ENCODE measurements at regions not wholly inside any gene's neighbourhood (a gene's known extent, or its start where the extent isn't known, plus 50 kb on each side); places are given as distances from the start of the nearest gene placed in this dataset.

DNA sequence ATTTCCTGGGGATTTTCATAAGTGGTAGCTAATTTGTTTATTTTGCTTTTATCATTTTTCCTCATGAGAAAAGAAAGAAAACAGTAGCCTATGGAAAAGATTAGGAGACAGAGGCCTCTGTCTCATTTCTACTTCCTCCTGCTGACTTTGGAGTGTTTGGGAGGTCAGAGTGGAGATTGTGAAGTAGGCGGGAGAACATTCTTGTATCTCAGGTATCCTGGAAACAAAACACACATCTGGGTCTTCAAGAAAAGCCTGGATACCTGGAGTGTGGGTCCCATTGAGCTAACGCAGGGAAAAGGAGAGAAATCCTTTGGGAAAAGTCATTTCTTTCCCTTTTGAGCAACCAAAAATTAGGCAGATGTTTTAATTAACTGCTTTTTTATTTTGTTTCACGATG is 161.5 kb upstream of the DMAC1 start:
- TF ChIP-seq CTCF (conservative IDR thresholded peaks at IDR 0.05 in 1 of 2, IDR thresholded peaks at IDR 0.05 in 1 of 2; ENCODE audit: low read depth in 1 of 2, low read length in 2 of 2) (no peak), EZH2 (IDR thresholded peaks at IDR 0.05; ENCODE audit: low read length, missing control alignments) (no peak)

DNA sequence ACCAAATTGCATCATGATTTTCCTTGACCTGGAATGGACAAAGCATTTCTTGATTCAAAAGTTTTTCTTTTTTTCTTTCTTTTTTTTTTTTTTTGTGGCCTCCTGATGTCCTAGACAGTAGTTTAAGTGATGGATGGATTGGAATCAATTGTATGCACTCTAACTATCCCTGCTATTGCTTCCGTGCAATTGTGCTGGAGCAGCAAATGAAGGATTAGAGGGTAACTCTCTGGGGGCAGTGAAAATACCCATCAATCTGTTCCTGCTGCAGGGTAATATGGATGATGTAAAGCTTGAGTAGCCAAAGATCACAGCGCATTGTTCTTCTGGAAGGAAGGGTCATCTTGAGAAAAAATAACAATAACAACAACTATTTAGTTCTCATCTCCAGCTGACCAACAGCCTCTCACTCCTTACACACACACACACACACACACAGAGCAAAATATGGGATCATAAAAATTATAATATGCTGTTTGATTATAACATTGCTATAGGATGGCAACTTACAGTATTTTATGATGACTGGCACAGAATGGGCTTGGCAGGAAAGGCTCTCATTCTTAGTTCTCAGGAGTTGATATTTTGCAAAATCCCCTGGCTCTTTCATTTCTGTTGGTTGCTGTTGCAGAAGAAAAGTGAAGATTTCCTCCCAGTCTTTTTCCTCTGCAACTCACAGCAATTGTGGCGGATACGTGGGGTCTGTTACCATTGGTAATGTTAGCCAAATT is 160.9 kb upstream of the DMAC1 start:
- TF ChIP-seq CTCF (conservative IDR thresholded peaks at IDR 0.05 in 1 of 2, IDR thresholded peaks at IDR 0.05 in 1 of 2; ENCODE audit: low read depth in 1 of 2, low read length in 2 of 2), result no peak
- TF ChIP-seq EZH2 (IDR thresholded peaks at IDR 0.05; ENCODE audit: low read length, missing control alignments), result no peak
- no peak overlapping the region for H3K4me2 ChIP-seq (ENCODE audit: extremely low read depth, insufficient read depth, low read length)
- no peaks in the 10 kb centered on the region for H3K4me1 ChIP-seq (ENCODE audit: control insufficient read depth, extremely low read depth, insufficient read depth, low read length)
- H3K27ac ChIP-seq (ENCODE audit: insufficient read depth, low read length), result no peak overlapping the region
- no peaks in the 10 kb centered on the region for H4K20me1 ChIP-seq (ENCODE audit: control insufficient read depth, extremely low read depth, insufficient read depth, low read length)
- no peaks in the 10 kb centered on the region for H3K36me3 ChIP-seq (ENCODE audit: control insufficient read depth, insufficient read depth, low read length)
- H3K9me3 ChIP-seq (ENCODE audit: control insufficient read depth, insufficient read depth, low read depth, low read length), result no peaks in the 10 kb centered on the region
- no peak overlapping the region for H2AFZ ChIP-seq (ENCODE audit: low read length)
- H3K27me3 ChIP-seq (ENCODE audit: control insufficient read depth, insufficient read depth, low read length), result no peaks in the 10 kb centered on the region
- no peaks in the 10 kb centered on the region for H3K79me2 ChIP-seq (ENCODE audit: control insufficient read depth, insufficient read depth, low read length)
- H3K4me3 ChIP-seq (replicated peaks in 1 of 4; ENCODE audit: control extremely low read depth in 1 of 4, insufficient read depth in 1 of 4, low read depth in 3 of 4, low read length in 4 of 4), result no peak overlapping the region
- H3K9ac ChIP-seq (ENCODE audit: insufficient read depth, low read length), result no peak overlapping the region
- no peak for DNase-seq (ENCODE audit: low read depth in 2 of 2)

More for the DNA sequence above, 161.5 kb upstream of the DMAC1 start:
- Histone ChIP-seq H3K9me3 (ENCODE audit: control insufficient read depth, insufficient read depth, low read depth, low read length) (no peaks in the 10 kb centered on the region), H3K9ac (ENCODE audit: insufficient read depth, low read length) (no peak overlapping the region), H3K27me3 (ENCODE audit: control insufficient read depth, insufficient read depth, low read length) (no peaks in the 10 kb centered on the region), H3K79me2 (ENCODE audit: control insufficient read depth, insufficient read depth, low read length) (no peaks in the 10 kb centered on the region), H4K20me1 (ENCODE audit: control insufficient read depth, extremely low read depth, insufficient read depth, low read length) (no peaks in the 10 kb centered on the region), H3K27ac (ENCODE audit: insufficient read depth, low read length) (no peak overlapping the region), H3K4me2 (ENCODE audit: extremely low read depth, insufficient read depth, low read length) (no peak overlapping the region), H3K4me3 (replicated peaks in 1 of 4; ENCODE audit: control extremely low read depth in 1 of 4, insufficient read depth in 1 of 4, low read depth in 3 of 4, low read length in 4 of 4) (no peak overlapping the region), H2AFZ (ENCODE audit: low read length) (no peak overlapping the region), H3K4me1 (ENCODE audit: control insufficient read depth, extremely low read depth, insufficient read depth, low read length) (no peaks in the 10 kb centered on the region), H3K36me3 (ENCODE audit: control insufficient read depth, insufficient read depth, low read length) (no peaks in the 10 kb centered on the region)
- no peak for DNase-seq (ENCODE audit: low read depth in 2 of 2)

GRCh38 chr9:7957803-7958202 is 158.2 kb upstream of the DMAC1 start:
- no peak for DNase-seq (ENCODE audit: low read depth in 2 of 2)
- no peaks in the 10 kb centered on the region for H4K20me1 ChIP-seq (ENCODE audit: control insufficient read depth, extremely low read depth, insufficient read depth, low read length)

More at GRCh38 chr9:7957803-7958202, 158.2 kb upstream of the DMAC1 start:
- Histone ChIP-seq H3K4me1 (ENCODE audit: control insufficient read depth, extremely low read depth, insufficient read depth, low read length) (no peaks in the 10 kb centered on the region), H2AFZ (ENCODE audit: low read length) (no peak overlapping the region), H3K9me3 (ENCODE audit: control insufficient read depth, insufficient read depth, low read depth, low read length) (no peaks in the 10 kb centered on the region), H3K79me2 (ENCODE audit: control insufficient read depth, insufficient read depth, low read length) (no peaks in the 10 kb centered on the region), H3K27ac (ENCODE audit: insufficient read depth, low read length) (no peak overlapping the region), H3K4me2 (ENCODE audit: extremely low read depth, insufficient read depth, low read length) (no peak overlapping the region), H3K36me3 (ENCODE audit: control insufficient read depth, insufficient read depth, low read length) (no peaks in the 10 kb centered on the region), H3K4me3 (replicated peaks in 1 of 4; ENCODE audit: control extremely low read depth in 1 of 4, insufficient read depth in 1 of 4, low read depth in 3 of 4, low read length in 4 of 4) (no peak overlapping the region), H3K27me3 (ENCODE audit: control insufficient read depth, insufficient read depth, low read length) (no peaks in the 10 kb centered on the region), H3K9ac (ENCODE audit: insufficient read depth, low read length) (no peak overlapping the region)
- TF ChIP-seq CTCF (conservative IDR thresholded peaks at IDR 0.05 in 1 of 2, IDR thresholded peaks at IDR 0.05 in 1 of 2; ENCODE audit: low read depth in 1 of 2, low read length in 2 of 2), result no peak
- TF ChIP-seq EZH2 (IDR thresholded peaks at IDR 0.05; ENCODE audit: low read length, missing control alignments), result no peak
